A549 (cell line): ENCODE measurements at regions not wholly inside any gene's neighbourhood (a gene's known extent, or its start where the extent isn't known, plus 50 kb on each side); places are given as distances from the start of the nearest gene placed in this dataset.

ENCODE experiments used
- ATAC-seq, 2 experiments: fragments of 200-7000 bp in 1 of 2; fragments of >200 bp in 1 of 2; cut with Nextera tagmentation in 1 of 2; cut with Tn5 transposase in 1 of 2; 3 replicates each; pipeline versions ENCODE4 v1.8.0 to v1.9.1; 2018 to 2020; ENCODE audit warnings: mild to moderate bottlenecking in 1 of 2, moderate library complexity in 1 of 2
- CTCF ChIA-PET: fragments of 300-600 bp; sonication (Branson Sonifier 250); formaldehyde crosslinking; extraction: SDS; loops from one replicate; lab custom pipeline; 2021; ENCODE audit warnings: antibody characterized with exemption, inconsistent platforms; lab: Yijun Ruan, JAX
- POLR2A ChIA-PET: fragments of 350-600 bp; formaldehyde crosslinking; extraction: SDS; loops from one replicate; lab custom pipeline; 2021; ENCODE audit warnings: antibody characterized with exemption, inconsistent platforms; lab: Yijun Ruan, JAX
- DNase-seq, 2 experiments: peaks; one replicate each; pipeline versions ENCODE4 v3.0.0 to v3.0.0-alpha.2; 2011 to 2016; ENCODE audit warnings: low read depth in 1 of 2, low spot score in 1 of 2
- FAIRE-seq: peaks from 2 replicates; lab custom pipeline; 2011; peaks lifted over from hg19 to GRCh38; lab: Jason Lieb, UNC
- H3K27ac ChIP-seq, 2 experiments: fragments of >200 bp; sonication (Bioruptor Twin); formaldehyde crosslinking; 3 replicates each; pipeline ENCODE4 v1.5.1; 2016 to 2017
- H3K4me1 ChIP-seq: fragments of >200 bp; sonication (Bioruptor Twin); formaldehyde crosslinking; 3 replicates; pipeline ENCODE4 v1.6.1; 2016
- H3K4me2 ChIP-seq: fragments of >200 bp; sonication (Bioruptor Twin); formaldehyde crosslinking; 3 replicates; pipeline ENCODE4 v1.6.1; 2016
- H3K4me3 ChIP-seq: fragments of >200 bp; sonication (Bioruptor Twin); formaldehyde crosslinking; 3 replicates; pipeline ENCODE4 v1.5.1; 2016
- H3K9me3 ChIP-seq: fragments of >200 bp; sonication (Bioruptor Twin); formaldehyde crosslinking; 3 replicates; pipeline ENCODE4 v1.6.1; 2016
- CBX2 ChIP-seq: fragments of 200-600 bp; sonication (generic); IDR thresholded peaks from 2 replicates; pipeline ENCODE4 v1.6.1; 2016; ENCODE audit warnings: low read depth, mild to moderate bottlenecking, borderline replicate concordance
- CEBPB ChIP-seq, 2 experiments: fragments of >200 bp in 1 of 2; sonication (Bioruptor Twin) in 1 of 2; formaldehyde crosslinking in 1 of 2; IDR thresholded peaks; 2 replicates each; pipeline ENCODE4 v1.6.1; 2012 to 2016
- EHF ChIP-seq: fragments of 250-450 bp; sonication (Bioruptor Pico); IDR thresholded peaks from 2 replicates; pipeline ENCODE4 v1.5.0; 2020; ENCODE audit warnings: mild to moderate bottlenecking
- EHMT2 ChIP-seq: fragments of 200-600 bp; sonication (generic); IDR thresholded peaks from 2 replicates; pipeline ENCODE4 v1.6.1; 2016; ENCODE audit warnings: antibody characterized with exemption, low read depth, mild to moderate bottlenecking, moderate library complexity
- EP300 ChIP-seq, 2 experiments: fragments of >200 bp; sonication (Bioruptor Twin); formaldehyde crosslinking; IDR thresholded peaks; 2 replicates in 1 of 2; 3 replicates in 1 of 2; pipeline ENCODE4 v1.6.1; 2016 to 2017
- FOSB ChIP-seq: fragments of 250-450 bp; sonication (Bioruptor Pico); IDR thresholded peaks from 2 replicates; pipeline ENCODE4 v1.5.0; 2020; ENCODE audit warnings: mild to moderate bottlenecking, moderate library complexity
- FOSL2 ChIP-seq, 2 experiments: fragments of 450-650 bp in 1 of 2; fragments of >200 bp in 1 of 2; sonication (Bioruptor Twin) in 1 of 2; formaldehyde crosslinking; IDR thresholded peaks; 2 replicates each; pipeline versions ENCODE4 v1.5.0 to v1.6.1; 2016 to 2020; ENCODE audit warnings: mild to moderate bottlenecking in 1 of 2, moderate library complexity in 1 of 2
- GATA3 ChIP-seq: IDR thresholded peaks from 2 replicates; pipeline ENCODE4 v1.6.1; 2012; ENCODE audit warnings: borderline replicate concordance
- HEYL ChIP-seq: fragments of 250-450 bp; sonication (Bioruptor Pico); IDR thresholded peaks from 2 replicates; pipeline ENCODE4 v1.8.0; 2021; ENCODE audit warnings: mild to moderate bottlenecking, moderate library complexity
- HOXA7 ChIP-seq: fragments of 250-450 bp; sonication (Bioruptor Pico); IDR thresholded peaks from 2 replicates; pipeline ENCODE4 v1.5.0; 2020; ENCODE audit warnings: mild to moderate bottlenecking, moderate library complexity
- HOXB13 ChIP-seq: fragments of 250-450 bp; sonication (Bioruptor Pico); IDR thresholded peaks from 2 replicates; pipeline ENCODE4 v1.5.0; 2020; ENCODE audit warnings: low read depth, mild to moderate bottlenecking, moderate library complexity
- HOXB5 ChIP-seq: fragments of 250-450 bp; sonication (Bioruptor Pico); IDR thresholded peaks from 2 replicates; pipeline ENCODE4 v1.5.0; 2020; ENCODE audit warnings: mild to moderate bottlenecking, moderate library complexity
- JUN ChIP-seq, 2 experiments: fragments of >200 bp; sonication (Bioruptor Twin); formaldehyde crosslinking; IDR thresholded peaks; 2 replicates in 1 of 2; 3 replicates in 1 of 2; pipeline ENCODE4 v1.6.1; 2016 to 2017
- KDM1A ChIP-seq: fragments of 200-600 bp; sonication (generic); IDR thresholded peaks from 2 replicates; pipeline ENCODE4 v1.6.1; 2016; ENCODE audit warnings: low read depth, mild to moderate bottlenecking
- KDM5A ChIP-seq: fragments of 200-600 bp; sonication (generic); IDR thresholded peaks from 2 replicates; pipeline ENCODE4 v1.6.1; 2016; ENCODE audit warnings: antibody characterized with exemption, mild to moderate bottlenecking
- MAFK ChIP-seq: fragments of 450-650 bp; IDR thresholded peaks from 2 replicates; pipeline ENCODE4 v1.6.1; 2014; ENCODE audit not compliant: partially characterized antibody
- MYC ChIP-seq: IDR thresholded peaks from 2 replicates; pipeline ENCODE4 v1.6.1; 2012; ENCODE audit warnings: mild to moderate bottlenecking, inconsistent platforms, low read length, improper control_type of control experiment, borderline replicate concordance
- NPAS2 ChIP-seq: fragments of 250-450 bp; sonication (Bioruptor Pico); IDR thresholded peaks from 2 replicates; pipeline ENCODE4 v1.8.0; 2022; ENCODE audit warnings: mild to moderate bottlenecking, moderate library complexity, borderline replicate concordance
- PHF8 ChIP-seq: fragments of 200-600 bp; sonication (generic); IDR thresholded peaks from 2 replicates; pipeline ENCODE4 v1.6.1; 2016; ENCODE audit warnings: low read depth, mild to moderate bottlenecking, antibody characterized with exemption, moderate library complexity, borderline replicate concordance
- POLR2AphosphoS2 ChIP-seq: conservative IDR thresholded peaks from 2 replicates; pipeline ENCODE4 v1.6.1; 2012; ENCODE audit warnings: low read length, improper control_type of control experiment, inconsistent platforms
- RFX5 ChIP-seq: fragments of 450-650 bp; IDR thresholded peaks from 2 replicates; pipeline ENCODE4 v1.7.1; 2014; ENCODE audit warnings: antibody characterized with exemption, mild to moderate bottlenecking, moderate library complexity
- TP53 ChIP-seq: fragments of 250-450 bp; sonication (Bioruptor Pico); IDR thresholded peaks from 2 replicates; pipeline ENCODE4 v1.5.0; 2021; ENCODE audit warnings: mild to moderate bottlenecking, moderate library complexity
- ZC3H11A ChIP-seq: fragments of 450-650 bp; IDR thresholded peaks from 2 replicates; pipeline ENCODE4 v1.6.1; 2014; ENCODE audit warnings: antibody characterized with exemption, mild to moderate bottlenecking
- ZFP36 ChIP-seq: fragments of 450-650 bp; IDR thresholded peaks from 2 replicates; pipeline ENCODE4 v1.6.1; 2014; ENCODE audit warnings: borderline replicate concordance; ENCODE audit not compliant: partially characterized antibody
- ZNF302 ChIP-seq: fragments of 250-450 bp; sonication (Bioruptor Pico); IDR thresholded peaks from 2 replicates; pipeline ENCODE4 v1.9.0; 2021; ENCODE audit warnings: inconsistent platforms, mild to moderate bottlenecking, moderate library complexity
- WGBS: methylation state at CpG from one replicate; pipeline ENCODE4 v1.1.6; 2017; ENCODE audit errors: missing lambda C conversion rate; 5-methylcytosine and 5-hydroxymethylcytosine counted together
- TF ChIP-seq, protein P1 (sequence below): fragments of >200 bp; sonication (Bioruptor Twin); formaldehyde crosslinking; IDR thresholded peaks from 3 replicates; pipeline ENCODE4 v1.5.1; 2016
- TF ChIP-seq, protein P2 (sequence below): IDR thresholded peaks from 2 replicates; pipeline ENCODE4 v1.6.1; 2012
- TF ChIP-seq, protein P3 (sequence below): fragments of 150-350 bp; IDR thresholded peaks from 2 replicates; pipeline ENCODE4 v1.6.1; 2014; ENCODE audit warnings: low read depth, mild to moderate bottlenecking, low read length
- TF ChIP-seq, protein P4 (sequence below): fragments of >200 bp; sonication (Bioruptor Twin); formaldehyde crosslinking; IDR thresholded peaks from 3 replicates; pipeline ENCODE4 v1.6.1; 2016

DNA sequence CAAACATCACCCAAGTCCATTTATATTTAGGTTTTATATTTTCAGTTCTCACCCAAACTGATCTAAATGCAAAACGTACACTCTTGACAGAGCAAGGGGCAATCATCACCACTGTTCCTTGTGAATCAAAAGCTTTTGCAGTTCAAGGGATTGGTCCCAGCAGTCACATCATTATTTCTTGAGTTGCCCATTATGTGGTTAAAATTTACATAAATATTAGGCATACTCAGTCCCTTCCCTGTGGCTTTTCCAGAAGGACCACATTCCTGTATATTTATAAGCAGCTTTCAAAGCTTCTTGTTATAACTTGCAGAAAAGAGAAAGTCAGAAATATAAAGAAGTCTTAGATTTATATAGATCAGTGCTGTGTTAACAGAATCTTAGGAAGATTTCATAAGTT lies 224.4 kb downstream of the CLCN4 start:
- H3K4me3 ChIP-seq: no peak overlapping the region
- POLR2A ChIA-PET: no interaction called here
- CTCF ChIA-PET: no interaction called here
- H3K4me1 ChIP-seq: no peaks in the 10 kb centered on the region
- no peak overlapping the region for H3K4me2 ChIP-seq
- DNase-seq: no peak
- 45% methylated on average over 1 of the region's 1 CpG for WGBS
- ATAC-seq: no peak
- H3K27ac ChIP-seq: no peak overlapping the region
- no peak for TF ChIP-seq TP53 (CRISPR knock-in tag)
- no peak for TF ChIP-seq FOSL2 (IDR thresholded peaks at IDR 0.05)
- no peak for TF ChIP-seq FOSL2 (CRISPR knock-in tag; IDR thresholded peaks at IDR 0.05)
- TF ChIP-seq JUN (IDR thresholded peaks at IDR 0.05): no peak
- no peak for TF ChIP-seq EP300 (IDR thresholded peaks at IDR 0.05)
- TF ChIP-seq, protein P1, sequence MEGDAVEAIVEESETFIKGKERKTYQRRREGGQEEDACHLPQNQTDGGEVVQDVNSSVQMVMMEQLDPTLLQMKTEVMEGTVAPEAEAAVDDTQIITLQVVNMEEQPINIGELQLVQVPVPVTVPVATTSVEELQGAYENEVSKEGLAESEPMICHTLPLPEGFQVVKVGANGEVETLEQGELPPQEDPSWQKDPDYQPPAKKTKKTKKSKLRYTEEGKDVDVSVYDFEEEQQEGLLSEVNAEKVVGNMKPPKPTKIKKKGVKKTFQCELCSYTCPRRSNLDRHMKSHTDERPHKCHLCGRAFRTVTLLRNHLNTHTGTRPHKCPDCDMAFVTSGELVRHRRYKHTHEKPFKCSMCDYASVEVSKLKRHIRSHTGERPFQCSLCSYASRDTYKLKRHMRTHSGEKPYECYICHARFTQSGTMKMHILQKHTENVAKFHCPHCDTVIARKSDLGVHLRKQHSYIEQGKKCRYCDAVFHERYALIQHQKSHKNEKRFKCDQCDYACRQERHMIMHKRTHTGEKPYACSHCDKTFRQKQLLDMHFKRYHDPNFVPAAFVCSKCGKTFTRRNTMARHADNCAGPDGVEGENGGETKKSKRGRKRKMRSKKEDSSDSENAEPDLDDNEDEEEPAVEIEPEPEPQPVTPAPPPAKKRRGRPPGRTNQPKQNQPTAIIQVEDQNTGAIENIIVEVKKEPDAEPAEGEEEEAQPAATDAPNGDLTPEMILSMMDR: no peak
- no peak for TF ChIP-seq MAFK
- TF ChIP-seq KDM1A: no peak
- TF ChIP-seq MYC: no peak
- TF ChIP-seq, protein P2, sequence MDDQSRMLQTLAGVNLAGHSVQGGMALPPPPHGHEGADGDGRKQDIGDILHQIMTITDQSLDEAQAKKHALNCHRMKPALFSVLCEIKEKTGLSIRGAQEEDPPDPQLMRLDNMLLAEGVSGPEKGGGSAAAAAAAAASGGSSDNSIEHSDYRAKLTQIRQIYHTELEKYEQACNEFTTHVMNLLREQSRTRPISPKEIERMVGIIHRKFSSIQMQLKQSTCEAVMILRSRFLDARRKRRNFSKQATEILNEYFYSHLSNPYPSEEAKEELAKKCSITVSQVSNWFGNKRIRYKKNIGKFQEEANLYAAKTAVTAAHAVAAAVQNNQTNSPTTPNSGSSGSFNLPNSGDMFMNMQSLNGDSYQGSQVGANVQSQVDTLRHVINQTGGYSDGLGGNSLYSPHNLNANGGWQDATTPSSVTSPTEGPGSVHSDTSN: no peak
- TF ChIP-seq ZFP36: no peak
- no peak for TF ChIP-seq HOXA7 (CRISPR knock-in tag)
- TF ChIP-seq, protein P3, sequence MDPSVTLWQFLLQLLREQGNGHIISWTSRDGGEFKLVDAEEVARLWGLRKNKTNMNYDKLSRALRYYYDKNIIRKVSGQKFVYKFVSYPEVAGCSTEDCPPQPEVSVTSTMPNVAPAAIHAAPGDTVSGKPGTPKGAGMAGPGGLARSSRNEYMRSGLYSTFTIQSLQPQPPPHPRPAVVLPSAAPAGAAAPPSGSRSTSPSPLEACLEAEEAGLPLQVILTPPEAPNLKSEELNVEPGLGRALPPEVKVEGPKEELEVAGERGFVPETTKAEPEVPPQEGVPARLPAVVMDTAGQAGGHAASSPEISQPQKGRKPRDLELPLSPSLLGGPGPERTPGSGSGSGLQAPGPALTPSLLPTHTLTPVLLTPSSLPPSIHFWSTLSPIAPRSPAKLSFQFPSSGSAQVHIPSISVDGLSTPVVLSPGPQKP: no peak
- no peak for TF ChIP-seq HOXB13
- TF ChIP-seq FOSB (CRISPR knock-in tag): no peak
- TF ChIP-seq KDM5A: no peak
- H3K9me3 ChIP-seq: peaks cover 13% of the 10 kb centered on the region
- FAIRE-seq: no peak

DNA sequence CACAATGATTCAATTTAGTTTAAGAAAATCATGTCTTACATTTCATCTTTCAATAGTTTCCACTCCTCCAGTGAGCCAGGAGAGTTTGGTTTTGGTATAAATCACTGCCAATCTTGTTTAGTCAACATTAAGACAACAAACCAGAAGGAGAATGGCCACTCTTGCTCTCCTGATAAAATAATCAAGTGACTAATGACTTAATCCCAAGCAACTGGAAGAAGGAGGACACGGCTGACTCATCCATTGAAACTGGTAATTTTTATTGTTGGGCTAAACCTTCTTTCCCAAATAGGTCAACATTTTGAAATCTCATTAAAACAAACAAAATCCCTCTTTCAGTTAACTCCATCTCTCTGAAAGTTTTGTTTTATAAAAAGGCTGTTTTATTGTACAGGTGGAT lies 230.2 kb downstream of the CLCN4 start:
- peak; percentile 67 for FAIRE-seq
- peak in 1 of 2 experiments; percentile 2 for DNase-seq
- WGBS: 25% methylated on average over 1 of the region's 1 CpG
- H3K27ac ChIP-seq: no peak overlapping the region
- H3K4me3 ChIP-seq: no peak overlapping the region
- ChIA-PET CTCF (no interaction called here), POLR2A (no interaction called here)
- H3K4me2 ChIP-seq: 0 out of 3 replicates have a peak overlapping the region, but pooled peaks have one; percentile 22
- H3K9me3 ChIP-seq: no peaks in the 10 kb centered on the region
- TF ChIP-seq, protein P4, sequence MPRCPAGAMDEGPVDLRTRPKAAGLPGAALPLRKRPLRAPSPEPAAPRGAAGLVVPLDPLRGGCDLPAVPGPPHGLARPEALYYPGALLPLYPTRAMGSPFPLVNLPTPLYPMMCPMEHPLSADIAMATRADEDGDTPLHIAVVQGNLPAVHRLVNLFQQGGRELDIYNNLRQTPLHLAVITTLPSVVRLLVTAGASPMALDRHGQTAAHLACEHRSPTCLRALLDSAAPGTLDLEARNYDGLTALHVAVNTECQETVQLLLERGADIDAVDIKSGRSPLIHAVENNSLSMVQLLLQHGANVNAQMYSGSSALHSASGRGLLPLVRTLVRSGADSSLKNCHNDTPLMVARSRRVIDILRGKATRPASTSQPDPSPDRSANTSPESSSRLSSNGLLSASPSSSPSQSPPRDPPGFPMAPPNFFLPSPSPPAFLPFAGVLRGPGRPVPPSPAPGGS: no peak
- TF ChIP-seq HOXB5 (no peak), EHF (CRISPR knock-in tag) (no peak), RFX5 (no peak), ZNF302 (CRISPR knock-in tag) (no peak), CEBPB (IDR thresholded peaks at IDR 0.05) (no peak), MAFK (no peak), FOSB (CRISPR knock-in tag) (no peak), HEYL (CRISPR knock-in tag) (no peak), NPAS2 (no peak), CBX2 (no peak), PHF8 (no peak), ZFP36 (no peak), GATA3 (no peak), ZC3H11A (no peak), EHMT2 (no peak), POLR2AphosphoS2 (no peak)
- H3K4me1 ChIP-seq: no peaks in the 10 kb centered on the region
- ATAC-seq: no peak
